ENCODE measurements at regions not wholly inside any gene's neighbourhood (a gene's known extent, or its start where the extent isn't known, plus 50 kb on each side); places are given as distances from the start of the nearest gene placed in this dataset.

GRCh38 chr4:179163147-179163546, 1720.9 kb upstream of the AGA start:
- no peak for TF ChIP-seq CTCF (IDR thresholded peaks at IDR 0.05; ENCODE audit: insufficient read depth, low read depth, low read length)
- TF ChIP-seq EZH2 (IDR thresholded peaks at IDR 0.05; ENCODE audit: insufficient read depth, low read length): no peak
